GM19025 (cell line): ENCODE measurements at regions not wholly inside any gene's neighbourhood (a gene's known extent, or its start where the extent isn't known, plus 50 kb on each side); places are given as distances from the start of the nearest gene placed in this dataset.
"Not testable (repeated sequence)": the region's sequence is repeated elsewhere in the genome, so short reads cannot be mapped to it uniquely, and the experiment has no call there.

Experiments used
- ATAC-seq: cut with Tn5 transposase; IDR thresholded peaks from one replicate; pipeline ENCODE4 v1.9.1; 2021; ENCODE audit warnings: mild to moderate bottlenecking, low read depth, moderate library complexity; ENCODE audit not compliant: unreplicated experiment

GRCh38 chr1:78203410-78203982 lies 157.7 kb downstream of the GIPC2 start:
- not testable (repeated sequence) for ATAC-seq

- ATAC-seq: no peak
Measured at GRCh38 chr1:78210175-78210574, 164.4 kb downstream of the GIPC2 start.

- ATAC-seq: no peak
Measured at GRCh38 chr1:78211483-78212092, 165.8 kb downstream of the GIPC2 start.

- no peak for ATAC-seq
Measured at GRCh38 chr1:78214334-78214733, 168.6 kb downstream of the GIPC2 start.

- ATAC-seq: no peak
Measured at GRCh38 chr1:78222225-78222959, 176.6 kb downstream of the GIPC2 start.

- ATAC-seq: no peak
Measured at GRCh38 chr1:78222960-78223358, 177.2 kb downstream of the GIPC2 start.

GRCh38 chr1:78223417-78224215 lies 177.8 kb downstream of the GIPC2 start:
- ATAC-seq: no peak

GRCh38 chr1:78224246-78224785 lies 178.6 kb downstream of the GIPC2 start:
- no peak for ATAC-seq

GRCh38 chr1:78224861-78225552 lies 179.2 kb downstream of the GIPC2 start:
- ATAC-seq: no peak

- no peak for ATAC-seq
Measured at GRCh38 chr1:78226784-78227183, 181.0 kb downstream of the GIPC2 start.

GRCh38 chr1:78227705-78228635 lies 182.2 kb downstream of the GIPC2 start:
- ATAC-seq: no peak

GRCh38 chr1:78229344-78229743 lies 183.6 kb downstream of the GIPC2 start:
- no peak for ATAC-seq

GRCh38 chr1:78231477-78231876 lies 185.7 kb downstream of the GIPC2 start:
- no peak for ATAC-seq

- ATAC-seq: no peak
Measured at GRCh38 chr1:78231894-78232293, 186.1 kb downstream of the GIPC2 start.

GRCh38 chr1:78232630-78233029 lies 186.9 kb downstream of the GIPC2 start:
- no peak for ATAC-seq

- no peak for ATAC-seq
Measured at GRCh38 chr1:78234496-78234895, 188.7 kb downstream of the GIPC2 start.

- ATAC-seq: no peak
Measured at GRCh38 chr1:78236716-78237115, 190.9 kb downstream of the GIPC2 start.

- ATAC-seq: no peak
Measured at GRCh38 chr1:78237364-78237916, 191.7 kb downstream of the GIPC2 start.

GRCh38 chr1:78240191-78240590 lies 194.4 kb downstream of the GIPC2 start:
- ATAC-seq: no peak
